HG03103 (cell line): ENCODE measurements at regions not wholly inside any gene's neighbourhood (a gene's known extent, or its start where the extent isn't known, plus 50 kb on each side); places are given as distances from the start of the nearest gene placed in this dataset.
"Not testable (repeated sequence)": the region's sequence is repeated elsewhere in the genome, so short reads cannot be mapped to it uniquely, and the experiment has no call there.

Experiments used
- ATAC-seq: cut with Tn5 transposase; IDR thresholded peaks from one replicate; pipeline ENCODE4 v1.9.1; 2021; ENCODE audit warnings: low read depth; ENCODE audit not compliant: unreplicated experiment

- no peak for ATAC-seq
Measured at GRCh38 chr10:5268743-5269142, 72.1 kb downstream of the AKR1C4 start.

DNA sequence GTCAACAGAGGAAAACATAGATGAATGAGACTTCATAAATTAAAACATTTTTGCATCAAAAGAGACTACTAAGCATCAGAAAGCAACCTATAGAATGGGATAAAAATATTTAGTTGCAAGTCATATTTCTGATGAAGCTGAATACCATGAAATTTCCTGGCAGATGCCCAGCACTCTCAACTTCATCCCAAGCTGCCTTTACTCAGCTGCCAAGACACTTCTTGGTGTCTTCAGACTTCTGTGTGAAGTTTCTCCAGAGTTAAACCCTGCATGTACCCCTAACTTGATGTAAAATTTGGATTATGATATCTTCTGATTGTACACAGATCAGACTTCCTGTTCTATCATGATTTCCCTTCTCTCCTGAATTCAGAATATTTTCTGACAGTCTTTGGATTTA, 73.2 kb downstream of the AKR1C4 start:
- no peak for ATAC-seq

DNA sequence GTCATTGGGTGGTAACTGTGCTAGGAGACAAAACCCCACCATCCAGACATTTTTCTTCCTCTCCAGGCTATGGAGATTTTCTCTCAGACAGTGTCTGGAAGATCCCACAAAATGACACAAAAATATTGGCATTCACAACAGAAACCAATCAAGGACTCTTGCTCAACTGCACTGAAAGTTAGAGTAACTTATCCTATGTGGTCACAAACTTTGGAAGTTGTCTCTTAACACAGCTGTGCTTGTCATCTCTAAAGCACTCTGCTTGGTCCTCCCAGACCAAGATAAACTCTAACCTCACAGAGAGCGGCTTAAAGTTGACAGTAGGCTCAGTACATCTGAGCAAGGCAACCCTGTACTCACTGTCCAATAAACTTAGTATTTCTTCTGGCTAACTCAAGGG, 74.9 kb downstream of the AKR1C4 start:
- no peak for ATAC-seq

GRCh38 chr10:5272065-5272803, 75.6 kb downstream of the AKR1C4 start:
- ATAC-seq, result no peak

DNA sequence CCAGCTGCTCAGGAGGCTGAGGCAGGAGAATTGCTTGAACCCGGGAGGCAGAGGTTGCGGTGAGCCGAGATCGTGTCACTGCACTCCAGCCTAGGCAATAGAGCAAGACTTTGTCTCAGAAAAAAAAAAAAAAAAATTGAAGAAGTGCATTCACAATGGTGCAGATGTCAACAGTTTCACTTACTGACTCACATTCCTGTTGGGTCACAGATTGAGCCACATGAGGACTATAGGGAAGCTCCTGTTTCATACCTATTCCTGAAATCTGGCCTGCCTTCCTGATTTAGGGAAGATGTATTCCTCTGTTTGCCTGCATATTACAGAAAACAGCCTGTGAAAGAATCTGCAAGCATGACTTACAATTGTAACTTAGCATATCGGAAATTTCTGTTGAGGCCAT, 78.2 kb downstream of the AKR1C4 start:
- no peak for ATAC-seq

- no peak for ATAC-seq
Measured at GRCh38 chr10:5281356-5281755, 83.4 kb upstream of the UCN3 start.

GRCh38 chr10:5282137-5282536, 82.6 kb upstream of the UCN3 start:
- no peak for ATAC-seq

DNA sequence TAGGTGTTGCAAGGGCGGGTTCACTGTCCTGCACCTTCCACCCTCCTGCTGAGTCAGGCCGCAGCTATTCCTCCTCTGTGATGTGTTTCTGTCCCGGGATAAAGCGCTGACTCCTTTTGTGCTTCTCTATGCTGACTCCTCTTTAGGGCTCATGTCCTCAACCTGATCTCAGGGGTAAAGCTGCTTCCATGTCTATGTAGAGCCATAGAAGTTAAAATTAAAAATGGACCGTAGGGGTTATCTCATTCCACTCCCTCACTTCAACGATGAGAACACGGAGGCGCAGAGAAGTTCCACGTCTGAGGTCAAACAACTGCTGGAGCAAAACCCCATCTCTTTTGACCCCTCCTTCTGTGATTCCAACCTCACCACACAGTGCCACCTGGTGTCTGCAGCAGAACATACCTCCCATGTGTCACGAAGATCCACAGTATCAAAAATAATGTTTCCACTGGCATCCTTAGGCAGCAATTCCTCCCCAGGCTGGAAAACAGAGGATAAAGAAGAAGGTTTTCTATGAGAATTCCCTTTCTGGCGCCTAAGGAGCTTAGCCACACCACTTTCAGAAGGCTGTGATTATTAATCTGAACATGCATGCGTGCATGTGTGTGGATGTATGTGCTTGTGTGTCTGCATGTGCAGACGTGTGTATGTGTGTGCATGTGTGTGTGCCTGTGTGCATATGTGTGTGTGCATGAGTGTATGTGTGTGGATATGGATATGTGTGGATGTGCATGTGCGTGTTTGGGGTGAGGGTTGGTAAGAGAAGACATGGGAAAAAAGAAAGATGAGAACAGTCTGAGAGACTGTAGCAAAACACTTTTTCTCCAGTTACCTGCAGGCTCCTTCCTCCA, 81.2 kb upstream of the UCN3 start:
- ATAC-seq, result peak; percentile 79

DNA sequence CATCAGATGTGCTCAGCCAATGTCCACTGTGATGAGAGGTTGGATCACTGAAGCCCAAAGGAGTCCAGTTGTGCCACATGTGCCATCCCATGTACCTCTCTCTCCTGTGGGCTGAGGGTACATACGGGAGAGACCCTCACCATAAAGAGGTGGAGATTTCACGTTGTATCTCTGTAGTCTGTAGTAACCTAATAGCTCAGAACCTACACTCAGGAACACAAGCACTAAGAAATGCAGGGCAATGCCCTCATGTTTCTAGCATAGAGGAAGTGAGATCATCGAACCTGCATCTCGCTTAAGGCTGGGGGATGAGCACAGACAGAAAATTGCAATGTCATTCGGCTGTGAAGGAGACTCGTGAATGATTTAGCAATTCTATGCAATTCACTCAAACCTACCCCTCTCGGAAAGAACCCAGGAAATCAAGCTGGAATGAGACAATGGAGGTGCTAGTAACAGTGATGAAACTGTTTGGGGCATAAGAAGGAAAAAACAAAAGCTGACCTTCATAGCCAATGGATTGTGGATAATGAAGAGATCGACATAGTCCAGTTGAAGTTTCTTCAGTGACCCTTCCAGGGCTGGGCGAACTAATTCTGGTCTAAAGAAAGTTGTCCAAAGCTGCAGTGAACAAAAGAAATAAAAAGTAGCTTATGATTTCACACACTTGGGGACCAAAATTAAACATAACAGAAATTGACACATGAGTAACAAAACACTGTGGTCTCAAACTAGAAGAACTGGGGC, 80.3 kb upstream of the UCN3 start:
- ATAC-seq, result peak; percentile 81

- no peak for ATAC-seq
Measured at GRCh38 chr10:5285186-5285585, 79.6 kb upstream of the UCN3 start.

GRCh38 chr10:5288359-5288758, 76.4 kb upstream of the UCN3 start:
- ATAC-seq, result no peak

DNA sequence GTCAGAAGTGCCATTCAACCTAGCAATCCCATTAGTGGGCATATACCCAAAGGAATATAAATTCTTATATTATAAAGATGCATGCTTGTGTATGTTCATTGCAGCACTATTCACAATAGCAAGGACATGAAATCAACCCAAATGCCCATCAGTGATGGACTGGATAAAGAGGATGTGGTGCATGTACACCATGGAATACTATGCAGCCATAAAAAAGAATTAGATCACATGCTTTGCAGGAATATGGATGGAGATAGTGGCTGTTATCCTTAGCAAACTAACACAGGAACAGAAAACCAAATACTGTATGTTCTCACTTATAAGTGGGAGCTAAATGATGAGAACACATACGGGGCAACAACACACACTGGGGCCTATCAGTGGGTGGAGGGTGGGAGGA, 75.5 kb upstream of the UCN3 start:
- ATAC-seq, result not testable (repeated sequence)

GRCh38 chr10:5291501-5292195, 73.1 kb upstream of the UCN3 start:
- ATAC-seq, result peak; percentile 49

DNA sequence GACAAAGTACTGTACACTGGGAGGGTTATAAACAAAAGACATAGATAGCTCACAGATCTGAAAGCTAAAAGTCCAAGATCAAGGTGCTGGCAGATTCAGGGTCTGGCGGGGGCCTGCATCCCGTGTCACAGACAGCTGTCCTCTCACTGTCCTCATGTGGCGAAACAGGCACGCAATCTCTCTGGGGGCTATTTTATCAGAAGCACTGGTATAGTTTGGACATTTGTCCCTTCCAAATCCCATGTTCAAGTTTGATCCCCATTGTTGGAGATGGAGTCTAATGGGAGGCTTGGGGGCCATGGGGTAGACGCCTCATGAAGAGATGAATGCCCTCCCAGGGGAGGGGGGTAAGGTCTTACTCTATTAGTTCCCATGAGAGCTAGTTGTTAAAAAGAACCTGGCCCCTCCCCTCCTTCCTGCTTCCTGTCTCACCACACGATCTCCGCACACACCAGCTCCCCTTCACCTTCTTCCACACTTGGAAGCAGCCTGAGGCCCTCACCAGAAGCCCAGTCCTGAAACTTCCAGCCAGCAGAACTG, 72.5 kb upstream of the UCN3 start:
- no peak for ATAC-seq

GRCh38 chr10:5292970-5293369, 71.8 kb upstream of the UCN3 start:
- ATAC-seq, result not testable (repeated sequence)

- no peak for ATAC-seq
Measured at GRCh38 chr10:5293691-5294550, 70.8 kb upstream of the UCN3 start.

DNA sequence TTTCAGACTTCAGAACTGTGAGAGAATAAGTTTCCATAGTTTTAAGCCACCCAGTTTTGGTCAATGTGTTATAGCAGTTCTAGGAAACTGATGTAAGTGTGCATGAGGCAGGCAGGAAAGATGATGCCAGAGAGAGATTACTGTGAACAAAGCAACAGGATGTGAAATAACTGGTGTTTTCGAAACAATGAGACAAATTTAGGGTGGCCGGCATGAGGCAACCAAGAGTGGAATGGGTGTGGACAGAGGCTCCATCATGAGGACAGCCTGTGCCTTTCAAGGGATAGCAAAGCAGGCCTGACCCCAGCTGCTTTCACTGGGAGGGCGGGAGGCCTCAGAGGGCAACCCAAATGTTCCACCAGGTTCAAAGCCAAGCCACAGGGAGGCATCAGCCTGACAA, 67.3 kb upstream of the UCN3 start:
- ATAC-seq, result no peak

DNA sequence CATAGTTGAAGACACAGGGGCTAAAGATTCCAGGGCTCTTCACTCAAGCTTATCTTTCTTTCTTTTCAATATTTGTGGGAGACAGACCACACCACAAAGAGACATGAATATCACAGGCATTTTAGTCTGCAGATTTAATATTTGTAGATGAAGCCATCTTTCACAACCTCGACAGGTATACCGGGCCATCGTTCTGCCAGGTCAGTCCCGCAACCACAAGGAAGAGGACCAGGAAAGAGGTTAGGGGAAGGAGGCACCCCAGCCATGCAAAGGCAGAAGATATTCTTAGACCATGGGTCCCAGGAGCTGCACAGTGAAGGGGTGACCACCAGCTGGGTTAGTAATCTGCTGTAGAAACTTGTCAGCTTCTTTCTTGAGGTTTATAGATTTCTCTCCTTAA, 66.8 kb upstream of the UCN3 start:
- no peak for ATAC-seq

DNA sequence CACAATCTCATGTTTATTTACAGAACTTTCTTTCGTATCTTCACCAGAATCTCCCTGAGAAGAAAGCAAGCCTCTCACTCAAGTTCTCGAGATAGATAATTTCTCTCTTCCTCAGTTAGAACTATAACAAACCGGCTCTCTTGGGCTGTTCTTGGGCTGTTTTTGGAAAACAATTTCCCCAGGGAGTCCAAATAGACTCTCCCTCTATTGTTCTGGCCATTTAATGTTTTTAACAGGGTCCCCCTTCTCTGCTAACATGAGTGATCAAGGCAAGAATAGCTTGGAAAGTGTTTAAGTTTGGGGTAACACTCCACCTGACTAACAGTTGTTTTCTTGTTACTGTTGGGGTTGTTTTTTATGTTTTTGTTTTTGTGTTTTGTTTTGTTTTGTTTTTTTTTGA, 64.8 kb upstream of the UCN3 start:
- no peak for ATAC-seq

GRCh38 chr10:5303504-5303903, 61.3 kb upstream of the UCN3 start:
- no peak for ATAC-seq
